ENCODE measurements at regions not wholly inside any gene's neighbourhood (a gene's known extent, or its start where the extent isn't known, plus 50 kb on each side); places are given as distances from the start of the nearest gene placed in this dataset.
"Not testable (repeated sequence)": the region's sequence is repeated elsewhere in the genome, so short reads cannot be mapped to it uniquely, and the experiment has no call there.

DNA sequence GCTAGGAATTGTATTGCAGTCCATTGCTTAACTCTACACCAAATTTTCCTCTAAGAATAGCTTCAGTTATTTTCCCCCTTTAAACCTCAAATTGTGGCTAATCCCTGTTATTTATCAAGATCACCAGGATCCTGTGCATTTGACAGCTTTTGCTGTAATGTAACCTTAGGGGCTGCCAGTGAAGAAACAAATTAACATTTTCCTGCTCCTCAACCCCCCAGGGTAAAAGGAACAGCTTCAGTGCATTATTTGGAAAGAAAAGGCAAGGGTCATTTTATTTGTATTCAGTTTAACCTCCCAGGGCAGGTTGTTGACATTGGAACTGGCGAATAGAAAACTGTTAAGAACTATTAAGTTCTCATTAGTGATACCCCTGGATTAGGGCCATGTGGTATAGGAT lies 57.0 kb downstream of the PCDH20 start:
- no peak for DNase-seq (ENCODE audit: low spot score)

DNA sequence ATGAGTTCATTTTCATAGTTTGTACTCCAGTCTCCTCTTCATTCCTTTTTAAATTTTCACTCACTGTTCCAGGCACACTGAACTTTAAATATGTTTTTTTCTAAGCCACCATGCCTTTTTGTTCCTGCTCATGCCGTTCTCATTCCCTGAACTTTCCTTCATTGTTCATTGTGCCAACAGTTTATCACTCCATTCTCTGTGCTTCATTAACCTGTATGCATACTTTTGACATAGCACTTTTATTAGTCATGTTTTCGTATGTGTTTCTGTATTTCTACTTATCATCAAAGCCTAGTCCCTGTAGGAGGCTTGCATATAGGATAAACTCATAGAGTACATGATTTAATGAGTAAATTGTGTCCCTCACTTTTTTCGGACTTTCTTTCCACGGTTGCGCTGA lies 65.3 kb downstream of the PCDH20 start:
- no peak for DNase-seq (ENCODE audit: low spot score)

DNA sequence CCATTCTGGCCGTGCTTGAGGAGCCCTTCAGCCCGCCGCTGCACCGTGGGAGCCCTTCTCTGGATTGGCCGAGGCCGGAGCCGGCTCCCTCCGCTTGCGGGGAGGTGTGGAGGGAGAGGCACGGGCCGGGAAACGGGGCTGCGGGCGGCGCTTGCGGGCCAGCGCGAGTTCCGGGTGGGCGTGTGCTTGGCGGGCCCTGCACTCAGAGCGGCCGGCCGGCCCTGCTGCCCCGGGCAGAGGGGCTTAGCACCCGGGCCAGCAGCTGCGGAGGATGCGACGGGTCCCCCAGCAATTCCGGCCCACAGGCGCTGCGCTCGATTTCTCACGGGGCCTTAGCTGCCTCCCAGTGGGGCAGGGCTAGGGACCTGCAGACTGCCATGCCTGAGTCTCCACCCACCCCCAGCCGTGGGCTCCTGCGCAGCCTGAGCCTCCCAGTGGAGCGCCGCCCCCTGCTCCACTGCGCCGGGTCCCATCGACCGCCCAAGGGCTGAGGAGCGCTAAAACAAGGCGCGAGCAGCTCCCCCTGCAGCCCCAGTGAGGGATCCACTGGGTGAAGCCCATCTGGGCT lies 76.5 kb downstream of the PCDH20 start:
- DNase-seq (ENCODE audit: low spot score): no peak

GRCh38 chr13:61316647-61317046 lies 99.0 kb downstream of the PCDH20 start:
- no peak for DNase-seq (ENCODE audit: low spot score)

GRCh38 chr13:61294467-61295191 lies 121.0 kb downstream of the PCDH20 start:
- peak; percentile 5 for DNase-seq (ENCODE audit: low spot score)

DNA sequence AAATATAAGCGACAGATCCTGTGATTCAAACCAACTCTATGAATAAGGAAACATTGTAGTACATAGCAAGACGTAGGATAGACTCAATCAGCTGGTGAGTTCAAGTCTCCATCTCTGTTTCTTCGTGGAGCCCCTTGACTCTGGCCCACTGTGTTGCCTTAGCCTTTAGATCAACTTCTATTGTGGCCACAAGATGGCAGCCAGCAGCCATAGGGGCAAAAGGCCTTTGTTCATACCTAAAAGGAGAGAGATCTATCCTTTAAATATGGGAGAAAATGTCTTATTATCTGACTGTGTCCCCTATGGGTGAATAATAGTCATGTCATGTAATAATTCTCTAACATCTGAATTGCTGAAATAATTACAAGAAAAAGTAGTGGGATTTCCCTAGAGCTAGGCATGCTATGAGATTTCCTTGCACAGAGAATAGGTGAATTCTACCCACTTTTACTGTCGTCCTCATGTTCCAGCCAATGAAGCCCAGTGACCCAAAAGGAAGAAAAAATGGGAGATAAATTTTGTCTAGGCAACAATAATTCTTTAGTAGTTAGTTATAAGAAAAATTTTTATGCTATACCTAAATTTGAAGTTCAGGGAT lies 129.4 kb downstream of the PCDH20 start:
- peak; percentile 12 for DNase-seq (ENCODE audit: low spot score)

GRCh38 chr13:61277586-61278276 lies 137.9 kb downstream of the PCDH20 start:
- no peak for DNase-seq (ENCODE audit: low spot score)

- DNase-seq (ENCODE audit: low spot score): no peak
Measured at GRCh38 chr13:61277088-61277487, 138.6 kb downstream of the PCDH20 start.

- no peak for DNase-seq (ENCODE audit: low spot score)
Measured at GRCh38 chr13:61276401-61276800, 139.2 kb downstream of the PCDH20 start.

- DNase-seq (ENCODE audit: low spot score): no peak
Measured at GRCh38 chr13:61275736-61276135, 139.9 kb downstream of the PCDH20 start.

DNA sequence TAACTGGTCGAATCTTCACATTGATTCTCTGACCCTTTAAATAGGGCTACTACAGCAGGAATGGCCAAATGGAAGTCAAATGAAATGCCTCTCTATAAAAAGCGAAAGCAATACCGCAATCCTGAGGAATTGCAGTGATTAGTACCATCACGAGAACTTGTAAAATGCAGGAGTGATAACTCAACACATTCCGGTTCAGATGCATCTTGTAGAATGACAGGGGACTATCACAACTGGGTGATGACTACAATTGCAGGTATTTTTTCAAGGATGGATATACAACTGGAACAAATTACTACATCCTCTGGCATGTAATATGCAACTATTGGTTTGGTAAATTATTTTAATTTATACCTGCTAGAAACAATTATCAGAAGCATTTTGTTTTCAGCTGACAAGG lies 140.4 kb downstream of the PCDH20 start:
- no peak for DNase-seq (ENCODE audit: low spot score)

DNA sequence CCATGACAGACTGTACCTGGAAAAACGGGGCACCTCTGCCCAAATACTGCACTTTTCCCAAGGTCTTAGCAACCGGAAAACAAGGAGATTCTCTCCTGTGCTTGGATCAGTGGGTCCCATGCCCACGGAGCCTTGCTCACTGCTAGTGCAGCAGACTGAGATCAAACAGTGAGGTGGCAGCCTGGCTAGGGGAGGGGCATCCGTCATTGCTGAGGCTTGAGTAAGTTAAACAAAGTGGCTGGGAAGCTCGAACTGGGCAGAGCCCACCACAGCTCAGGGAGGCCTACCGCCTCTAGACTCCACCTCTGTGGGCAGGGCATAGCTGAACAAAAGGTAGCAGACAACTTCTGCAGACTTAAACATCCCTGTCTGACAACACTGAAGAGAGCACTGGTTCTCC lies 148.8 kb downstream of the PCDH20 start:
- not testable (repeated sequence) for DNase-seq (ENCODE audit: low spot score)

DNA sequence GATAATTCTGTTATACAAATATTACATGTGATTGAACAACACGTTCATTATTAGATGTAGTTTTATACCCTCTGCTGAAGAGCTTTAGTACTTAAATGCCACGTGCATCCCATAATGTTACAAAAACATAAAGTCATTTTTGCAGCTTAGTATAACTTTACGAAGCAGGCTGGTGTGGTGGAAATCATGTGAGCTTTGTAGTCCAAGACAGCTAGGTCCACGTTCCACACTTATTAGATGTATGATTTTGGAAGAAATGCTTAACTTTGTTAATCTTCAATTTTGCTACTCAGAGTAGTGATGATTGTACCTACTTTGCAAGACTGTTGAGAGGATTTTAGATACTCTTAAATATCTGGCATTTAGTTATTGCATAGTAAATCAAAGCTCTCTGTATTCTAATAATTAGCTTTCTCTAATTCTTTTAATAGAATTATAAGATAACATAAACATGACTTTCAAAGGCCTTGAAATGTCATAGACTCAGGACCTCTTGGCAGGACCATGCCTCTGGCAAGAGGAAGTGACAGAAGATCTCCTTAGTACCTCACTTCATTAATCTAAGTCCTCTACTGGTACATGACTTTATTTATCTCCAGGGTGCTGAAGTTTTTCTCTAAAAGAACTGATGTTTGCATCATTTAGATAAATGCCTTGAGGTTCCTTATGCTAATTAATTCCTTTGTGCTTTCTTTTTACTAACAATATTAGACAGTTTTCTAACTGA lies 153.7 kb downstream of the PCDH20 start:
- DNase-seq (ENCODE audit: low spot score): no peak

DNA sequence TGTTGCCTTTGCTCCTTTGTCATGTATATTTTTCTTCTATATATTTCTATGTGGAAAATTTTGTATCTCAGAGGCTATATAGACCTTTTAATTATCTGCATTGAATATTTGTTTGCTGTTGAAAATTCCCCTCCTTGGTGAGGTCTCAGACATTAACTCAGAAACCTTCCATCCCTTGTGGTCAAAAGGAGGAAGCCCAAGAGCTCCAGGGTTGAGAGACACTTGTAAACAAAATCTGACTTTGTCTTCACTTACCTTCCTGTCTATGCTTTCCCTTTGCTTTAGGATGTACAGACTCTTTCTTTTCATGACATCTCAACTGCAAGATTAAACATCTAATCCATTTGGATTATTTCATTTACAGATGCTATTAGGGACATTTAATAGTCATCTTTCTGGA lies 157.5 kb downstream of the PCDH20 start:
- DNase-seq (ENCODE audit: low spot score): no peak

- DNase-seq (ENCODE audit: low spot score): peak; percentile 10
Measured at GRCh38 chr13:61255040-61255796, 160.4 kb downstream of the PCDH20 start.

DNA sequence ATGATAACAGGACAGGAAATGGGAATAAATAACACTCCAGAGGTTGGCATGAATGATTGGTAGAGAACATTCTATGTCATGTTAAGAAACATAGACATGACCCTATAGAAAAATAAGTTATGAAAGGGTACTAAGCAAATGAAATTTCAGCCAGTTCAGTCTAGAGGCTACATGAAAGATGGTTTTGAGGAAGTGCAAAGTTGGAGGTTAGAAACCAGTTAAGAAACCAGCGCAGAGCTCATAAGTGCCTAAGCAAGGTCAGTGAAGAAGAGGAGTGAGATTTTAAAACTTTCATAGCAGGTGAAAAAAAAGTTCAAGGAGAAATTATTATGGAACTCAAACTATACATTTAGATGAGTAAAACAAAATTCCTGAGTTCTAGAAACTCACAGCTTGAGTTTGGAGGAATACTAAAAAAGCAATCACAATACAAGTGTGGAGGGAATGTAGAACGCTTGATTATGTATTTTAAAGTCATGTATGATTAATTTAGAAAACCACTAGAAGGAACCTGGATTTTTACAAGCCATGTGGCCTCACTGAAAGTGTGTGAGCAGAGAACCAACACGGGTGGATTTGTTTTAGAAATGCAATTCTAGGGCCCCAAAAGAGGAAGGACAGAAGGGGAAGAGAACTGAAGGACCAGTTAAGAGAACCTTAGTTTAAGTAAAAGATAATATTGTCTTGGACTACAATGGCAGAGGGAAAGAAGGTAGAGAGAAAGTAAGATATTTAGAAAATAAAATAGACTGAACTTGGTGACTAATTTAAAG lies 162.4 kb downstream of the PCDH20 start:
- no peak for DNase-seq (ENCODE audit: low spot score)

GRCh38 chr13:61252213-61252612 lies 163.4 kb downstream of the PCDH20 start:
- no peak for DNase-seq (ENCODE audit: low spot score)

GRCh38 chr13:61247149-61247936 lies 168.3 kb downstream of the PCDH20 start:
- DNase-seq (ENCODE audit: low spot score): no peak

GRCh38 chr13:61246351-61246750 lies 169.3 kb downstream of the PCDH20 start:
- DNase-seq (ENCODE audit: low spot score): no peak

DNA sequence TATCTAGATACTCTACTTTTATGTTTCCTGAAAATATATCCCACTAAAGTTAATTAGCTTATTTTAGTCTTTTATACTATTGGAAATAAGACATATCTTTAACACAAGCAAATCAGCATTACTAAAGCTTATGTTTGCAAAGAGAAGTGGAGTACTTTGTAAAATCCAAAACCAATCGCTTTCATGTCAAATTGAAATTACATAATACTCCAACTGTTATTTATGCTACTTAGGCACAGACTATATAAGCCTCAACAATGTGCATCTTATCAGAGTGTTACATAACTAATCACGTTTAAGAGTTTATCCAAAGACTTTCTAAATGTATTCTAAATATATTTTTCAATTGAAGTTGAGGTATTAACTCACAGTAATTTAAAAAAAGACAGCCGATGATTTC lies 200.0 kb downstream of the PCDH20 start:
- no peak for DNase-seq (ENCODE audit: low spot score)

All from cerebellar cortex (tissue), 1 donor.